Colon (tissue), 2 donors: ENCODE measurements at regions not wholly inside any gene's neighbourhood (a gene's known extent, or its start where the extent isn't known, plus 50 kb on each side); places are given as distances from the start of the nearest gene placed in this dataset.

Source experiments
- FAIRE-seq: peaks from 2 replicates; lab custom pipeline; 2012; peaks lifted over from hg19 to GRCh38; lab: Jason Lieb, UNC
- donor health status: control.
- donor health status: control.

DNA sequence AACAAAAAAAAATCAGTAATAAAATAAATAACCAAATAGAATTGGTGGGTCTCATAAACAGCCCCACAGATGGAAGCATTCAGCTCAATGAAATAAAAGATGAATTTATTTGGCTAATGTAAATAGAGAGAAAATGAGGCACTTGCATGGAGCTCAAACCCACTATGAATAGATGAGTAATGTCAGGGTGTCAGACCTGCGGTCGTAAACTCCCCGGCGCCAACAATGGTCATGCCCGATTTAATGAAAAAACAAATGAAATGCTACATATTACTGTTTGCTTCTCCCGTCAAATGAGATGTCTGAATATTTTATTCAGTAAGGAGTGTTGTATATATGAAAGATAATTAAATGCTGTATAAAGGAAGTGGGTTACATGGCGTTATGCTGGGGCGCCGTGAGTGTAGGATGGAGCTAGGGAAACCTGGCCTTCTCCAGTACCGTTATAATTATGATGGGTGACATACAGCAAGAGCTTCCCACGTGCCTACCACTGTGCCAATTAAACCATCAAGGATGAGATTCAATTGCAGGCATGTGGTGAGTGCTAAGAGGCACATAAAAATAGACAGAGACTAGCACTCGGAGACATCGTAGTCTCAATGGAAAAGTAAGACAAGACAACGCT lies 648.1 kb downstream of the BCL11B start:
- FAIRE-seq = no peak

DNA sequence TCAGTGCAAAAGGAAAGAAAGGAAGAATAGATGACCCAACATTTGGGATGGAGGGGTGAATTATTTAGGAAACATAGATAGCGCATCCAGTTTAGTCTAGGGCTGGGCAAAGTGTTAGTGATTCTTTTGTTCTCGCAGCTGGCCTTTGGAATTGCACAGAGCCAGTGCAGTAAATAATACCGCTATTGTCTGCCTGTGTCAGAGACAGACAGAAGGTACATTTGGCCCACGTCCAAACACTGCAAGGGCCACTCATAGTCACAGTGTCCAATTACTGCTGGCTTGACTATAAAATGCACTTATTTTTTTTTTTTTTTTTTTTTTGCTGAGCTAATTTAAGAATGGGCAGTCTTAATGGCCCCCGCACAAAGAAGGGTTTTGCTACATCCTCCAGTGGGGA lies 638.6 kb downstream of the BCL11B start:
- FAIRE-seq = no peak

DNA sequence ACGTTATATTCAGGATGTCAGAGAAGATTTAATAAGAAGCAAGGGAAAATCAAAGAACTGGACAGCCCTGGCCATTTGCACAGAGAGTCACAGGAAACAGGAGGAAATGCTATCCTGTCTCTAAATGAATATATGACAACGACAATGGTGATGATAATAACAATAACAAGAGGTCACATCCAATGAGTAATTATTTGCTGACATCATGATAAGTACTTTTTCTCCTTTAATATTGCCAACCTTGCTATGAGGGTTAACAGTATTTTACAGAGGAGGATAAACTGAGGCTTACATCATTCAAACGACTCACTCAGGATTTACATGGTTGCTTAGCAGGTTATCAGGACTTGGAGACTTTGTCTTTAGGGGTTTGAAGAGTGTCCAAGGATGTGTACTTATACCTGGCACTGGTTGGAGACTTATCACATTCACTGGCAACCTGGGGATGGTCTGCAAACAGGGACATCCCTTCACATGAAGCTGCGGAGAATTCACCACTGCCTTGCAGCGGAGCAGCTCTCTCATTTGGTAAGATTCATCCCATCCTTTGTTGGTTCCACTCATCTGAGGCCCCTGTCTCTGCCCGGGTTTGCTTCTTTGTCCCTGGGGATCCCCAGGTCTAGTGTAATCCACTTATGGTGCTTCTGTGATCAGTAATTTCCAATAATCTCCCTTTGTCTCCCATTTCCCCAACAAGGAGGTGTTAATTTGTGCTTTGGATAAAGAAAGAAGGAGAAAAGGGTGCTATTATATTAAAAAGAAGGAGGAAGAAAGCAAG lies 637.8 kb downstream of the BCL11B start:
- FAIRE-seq = no peak

DNA sequence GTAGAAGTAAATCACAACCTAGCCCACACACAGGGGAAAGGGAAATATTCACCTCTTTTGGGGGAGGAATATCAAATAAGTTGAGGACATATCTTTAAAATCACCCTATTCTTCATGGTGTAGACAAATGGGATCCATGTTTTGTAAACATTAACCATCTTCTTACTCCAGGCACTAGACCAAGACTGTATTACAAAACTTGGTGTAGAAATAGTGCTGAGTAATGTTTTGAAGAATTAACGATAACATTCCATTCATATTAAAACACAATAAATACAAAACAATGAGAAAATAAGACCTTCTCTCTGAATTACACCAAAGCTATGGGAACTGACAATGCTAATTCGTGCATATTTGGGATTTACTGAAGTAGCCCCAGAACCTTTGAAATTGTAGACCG lies 633.6 kb downstream of the BCL11B start:
- FAIRE-seq = no peak

DNA sequence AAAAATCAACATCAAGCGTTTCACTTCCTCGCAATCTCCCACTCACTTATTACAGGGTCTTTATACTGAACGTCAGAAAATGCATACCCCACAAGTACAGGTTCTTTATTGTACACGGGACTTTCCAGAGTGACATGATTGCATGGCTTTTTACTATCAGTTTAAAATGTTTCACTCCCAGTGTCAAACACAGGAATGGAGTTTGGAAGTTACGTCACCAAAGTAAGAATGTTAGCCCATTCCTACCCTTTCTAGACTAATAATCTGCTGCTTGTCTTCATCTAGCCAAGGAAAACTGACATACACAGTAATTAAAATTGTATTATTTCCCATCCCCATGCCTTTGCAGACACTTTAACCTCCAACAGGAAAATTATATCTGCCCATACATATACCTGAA lies 624.2 kb downstream of the BCL11B start:
- FAIRE-seq = no peak

DNA sequence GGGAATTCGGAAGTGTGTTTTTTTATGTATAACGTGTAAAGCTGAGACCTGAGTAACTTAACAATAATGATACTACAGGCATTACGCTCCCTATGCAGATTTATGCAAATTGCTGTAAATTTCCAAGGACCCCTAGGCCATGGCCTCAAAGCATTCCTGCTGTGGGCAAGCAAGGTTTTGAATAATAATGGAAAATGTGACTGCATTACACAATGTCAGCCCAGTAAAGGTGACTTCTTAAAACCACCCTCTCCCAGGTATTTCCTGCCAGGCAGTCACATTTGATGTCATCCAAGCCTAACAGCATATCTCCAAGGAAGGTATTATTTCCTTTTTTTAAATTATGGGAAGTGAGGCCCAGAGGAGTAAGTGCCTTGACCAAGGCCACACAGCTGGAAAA lies 621.0 kb downstream of the BCL11B start:
- FAIRE-seq = no peak

DNA sequence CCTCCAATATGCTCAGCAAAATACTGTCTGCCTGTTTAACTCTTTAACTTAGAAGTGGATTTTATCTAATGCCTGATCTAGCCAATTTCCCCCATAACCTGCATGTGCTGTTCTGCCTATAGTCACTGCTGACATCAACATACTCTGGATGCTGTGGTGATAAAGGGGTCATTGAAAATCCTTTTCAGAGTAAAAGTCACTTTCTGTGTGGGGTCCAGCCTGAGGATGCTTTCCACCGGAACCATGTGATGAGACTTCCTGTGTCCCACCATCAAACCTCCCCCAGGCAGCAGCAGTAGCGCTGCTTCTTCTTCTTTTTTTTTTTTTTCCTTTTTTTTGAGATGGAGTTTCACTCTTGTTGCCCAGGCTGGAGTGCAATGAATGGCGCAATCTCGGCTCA lies 607.0 kb downstream of the BCL11B start:
- no peak for FAIRE-seq

DNA sequence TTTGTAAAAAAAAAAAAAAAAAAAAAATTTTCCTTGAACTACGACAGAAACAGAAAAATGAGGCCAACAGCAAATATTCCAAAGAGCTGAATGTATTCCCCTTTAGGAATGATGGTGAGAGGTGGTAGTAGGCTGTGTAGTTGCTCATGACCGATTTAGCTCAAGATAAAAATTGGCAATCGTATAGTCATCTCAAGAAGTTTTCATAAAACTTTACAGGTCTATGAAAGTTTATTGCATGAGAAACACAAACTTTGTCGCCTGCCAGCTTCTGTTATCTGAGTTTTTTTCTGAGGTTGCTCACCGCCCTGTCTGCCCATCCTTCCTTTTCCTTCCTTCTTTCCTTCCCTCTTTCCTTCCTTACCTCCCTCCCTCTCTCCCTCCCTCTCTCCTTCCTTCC lies 605.5 kb downstream of the BCL11B start:
- FAIRE-seq = no peak

DNA sequence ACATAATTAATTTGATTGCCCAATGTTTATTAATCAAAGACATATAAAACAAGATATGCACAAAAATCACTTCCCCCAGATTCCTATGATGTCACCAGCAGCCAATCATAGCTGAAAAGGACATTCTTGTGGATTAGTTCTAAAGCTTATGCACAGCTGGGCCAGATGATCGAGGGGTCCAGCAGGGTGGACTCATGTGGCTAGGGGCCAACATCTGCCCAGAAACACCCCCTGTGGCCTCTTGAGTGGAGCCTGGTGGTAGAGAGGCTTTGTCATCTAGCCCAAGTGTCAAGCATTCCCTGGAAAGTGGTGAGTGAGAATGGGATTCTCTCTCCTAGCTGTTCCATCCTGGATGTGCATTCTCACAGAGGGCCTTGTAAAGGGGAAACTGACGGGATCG lies 590.0 kb downstream of the BCL11B start:
- no peak for FAIRE-seq

DNA sequence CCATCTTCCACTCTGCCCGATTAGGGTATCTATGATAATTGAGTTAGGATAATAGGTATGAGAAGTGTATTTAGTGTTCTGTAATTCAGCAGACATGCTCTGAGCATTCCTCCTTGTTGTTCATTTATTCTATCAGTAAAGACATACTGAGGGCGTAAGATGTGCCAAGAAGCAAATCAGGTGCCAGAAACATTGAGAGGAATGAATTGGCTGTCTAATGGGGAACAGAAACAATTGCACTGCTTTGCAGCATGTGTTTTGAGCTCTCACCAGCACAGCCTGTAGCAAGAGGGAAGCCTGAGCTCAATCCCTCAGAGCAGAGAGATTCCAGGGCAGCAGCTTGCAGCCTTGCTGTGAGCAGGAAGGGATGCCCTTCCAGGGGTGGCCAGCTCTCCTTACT lies 589.3 kb downstream of the BCL11B start:
- FAIRE-seq = no peak

DNA sequence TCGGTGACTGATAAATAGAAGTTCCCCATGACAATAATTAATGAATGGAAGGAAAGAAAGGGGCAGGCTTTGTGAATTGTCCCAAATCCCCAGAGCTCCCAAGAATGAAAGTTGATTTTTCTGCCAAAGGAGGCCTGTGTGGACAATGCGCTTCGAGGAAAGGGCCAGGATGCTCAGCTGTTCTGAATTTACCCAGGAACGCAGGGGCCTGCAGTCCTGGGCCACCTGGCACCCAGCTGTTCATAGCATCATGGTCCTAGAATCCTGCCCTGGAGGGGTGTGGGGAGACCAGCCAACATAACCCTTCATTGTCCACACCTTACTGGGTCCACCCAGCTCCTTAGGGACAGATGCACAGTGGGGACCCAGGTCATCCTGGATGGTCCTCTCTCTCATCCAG lies 587.5 kb downstream of the BCL11B start:
- FAIRE-seq = no peak

DNA sequence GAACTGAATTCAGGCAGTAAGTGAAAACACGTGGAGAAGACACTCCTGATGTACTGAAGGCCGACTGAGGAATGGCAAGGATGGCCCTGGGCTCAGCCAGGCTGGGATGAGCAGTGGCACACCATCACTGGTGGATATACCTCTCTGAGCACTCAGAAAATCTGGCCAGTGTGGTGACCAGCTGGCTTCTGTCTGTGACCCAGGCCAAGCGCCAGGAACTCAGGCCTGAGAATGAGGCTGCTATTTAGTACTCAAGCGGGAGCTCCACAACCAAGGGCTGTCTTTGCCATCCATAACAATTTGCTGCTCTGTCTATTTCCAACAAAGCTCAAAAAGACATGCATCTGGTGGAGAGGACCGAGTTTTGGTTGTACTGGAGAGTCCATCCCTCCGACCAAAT lies 586.3 kb downstream of the BCL11B start:
- FAIRE-seq = no peak

DNA sequence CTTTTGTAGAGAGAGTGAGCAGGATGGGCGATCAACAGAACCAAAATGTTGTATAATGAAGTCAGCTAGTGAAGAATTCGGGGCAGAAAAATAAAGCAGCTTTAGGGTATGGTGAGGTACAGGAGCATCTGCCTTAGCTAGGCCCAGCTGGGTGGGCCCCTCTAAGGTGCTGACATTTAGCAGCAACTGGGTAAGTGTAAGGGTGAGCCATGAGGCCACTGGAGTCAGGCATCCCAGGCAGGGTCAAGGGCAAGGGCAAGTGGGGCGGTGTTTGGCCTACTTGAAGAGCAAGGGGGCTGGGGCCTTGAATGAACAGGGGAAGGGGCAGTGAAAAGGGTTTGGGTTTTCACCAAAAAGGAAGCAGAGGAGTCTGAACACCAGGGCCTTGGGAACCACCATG lies 583.6 kb downstream of the BCL11B start:
- FAIRE-seq = no peak

DNA sequence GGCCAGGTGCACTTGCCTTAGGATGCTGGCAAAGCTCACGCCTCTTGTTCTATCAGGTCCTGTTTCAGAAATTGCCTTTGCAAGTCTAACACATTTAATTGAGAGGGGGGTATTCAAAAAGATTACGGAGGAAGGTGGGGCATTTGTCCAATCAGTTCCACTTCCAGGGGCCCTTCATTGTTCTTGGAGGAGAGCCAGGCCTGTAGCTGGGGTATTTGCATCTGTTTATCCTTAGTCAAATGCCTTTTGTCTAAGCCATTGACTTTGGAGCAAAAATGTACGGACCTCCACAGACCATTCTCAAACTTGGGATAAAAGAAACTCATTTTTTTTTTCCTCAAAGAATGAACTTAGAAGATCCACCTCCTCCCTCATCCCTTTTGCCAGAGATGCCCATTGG lies 582.0 kb downstream of the BCL11B start:
- no peak for FAIRE-seq

DNA sequence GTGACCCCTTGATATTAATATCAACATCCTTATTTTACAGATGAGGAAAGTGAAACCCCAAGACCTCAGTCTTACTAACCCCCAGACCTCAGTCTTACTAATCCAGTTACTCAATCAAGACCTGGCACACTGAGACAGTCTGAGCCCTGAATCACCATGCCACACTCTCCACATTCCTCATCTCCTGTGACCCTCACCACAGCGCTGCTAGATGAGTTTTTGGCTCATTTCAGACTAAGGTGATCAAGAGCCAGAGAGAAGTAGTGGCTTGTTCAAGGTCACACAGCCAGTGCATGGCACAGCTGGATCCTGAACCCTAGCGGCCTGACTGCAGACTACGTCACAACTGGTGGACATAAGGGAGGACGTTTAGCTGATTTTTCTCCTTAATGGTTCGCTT lies 579.2 kb downstream of the BCL11B start:
- FAIRE-seq = no peak

DNA sequence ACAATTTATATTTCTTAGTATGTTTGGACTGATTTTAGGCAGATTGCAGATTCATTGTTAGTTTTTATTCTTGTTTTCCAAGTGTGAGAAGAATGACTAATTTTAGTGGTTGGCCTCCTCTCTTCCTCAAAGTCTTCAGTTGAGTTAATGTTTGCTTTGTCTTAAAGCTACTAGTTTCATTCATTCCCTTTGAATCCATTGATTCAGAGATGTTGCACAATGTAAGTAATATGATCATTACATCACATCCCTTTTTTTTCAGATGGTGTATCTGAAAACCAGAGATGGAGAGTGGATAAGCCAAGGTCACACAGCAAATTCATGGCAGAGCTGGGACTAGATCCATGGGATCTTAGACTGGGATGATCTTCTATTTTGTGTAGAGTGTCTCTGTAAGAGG lies 577.5 kb downstream of the BCL11B start:
- FAIRE-seq = no peak

DNA sequence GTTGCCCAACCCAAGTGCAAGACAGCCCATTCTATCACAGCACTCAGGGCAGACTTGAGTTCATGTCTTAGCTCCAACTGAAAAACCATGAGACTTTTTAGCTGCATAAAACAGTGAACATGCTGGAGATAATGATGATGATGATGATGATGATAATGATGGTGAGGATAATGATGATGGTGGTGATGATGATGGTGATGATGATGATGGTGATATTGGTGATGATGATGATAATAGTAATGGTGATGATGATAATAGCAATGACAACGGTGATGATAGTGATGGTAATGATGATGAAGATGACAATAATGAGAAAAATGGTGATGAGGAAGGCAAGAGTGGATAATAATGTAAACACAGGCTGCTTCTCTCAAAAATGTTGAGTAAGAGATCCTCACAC lies 576.2 kb downstream of the BCL11B start:
- no peak for FAIRE-seq

DNA sequence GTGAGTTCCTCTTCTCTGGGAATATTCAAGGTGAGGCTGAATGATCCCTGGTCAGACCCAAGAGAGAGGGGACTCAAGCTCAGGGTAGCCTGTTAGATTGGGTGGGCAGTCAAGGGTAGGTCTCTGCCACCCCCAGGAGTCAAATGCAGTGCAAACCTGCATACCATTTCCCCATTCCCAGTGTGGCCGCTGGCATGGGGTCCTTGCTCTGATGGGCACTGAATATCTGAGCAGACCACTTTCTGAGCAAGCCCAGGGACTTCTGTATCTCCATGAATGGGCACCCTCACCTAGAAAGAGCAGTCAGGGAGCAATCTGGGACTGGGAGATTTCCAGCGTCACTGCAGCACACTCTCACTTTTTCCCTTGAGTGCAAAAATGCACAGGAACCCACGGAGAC lies 573.7 kb downstream of the BCL11B start:
- FAIRE-seq = no peak

DNA sequence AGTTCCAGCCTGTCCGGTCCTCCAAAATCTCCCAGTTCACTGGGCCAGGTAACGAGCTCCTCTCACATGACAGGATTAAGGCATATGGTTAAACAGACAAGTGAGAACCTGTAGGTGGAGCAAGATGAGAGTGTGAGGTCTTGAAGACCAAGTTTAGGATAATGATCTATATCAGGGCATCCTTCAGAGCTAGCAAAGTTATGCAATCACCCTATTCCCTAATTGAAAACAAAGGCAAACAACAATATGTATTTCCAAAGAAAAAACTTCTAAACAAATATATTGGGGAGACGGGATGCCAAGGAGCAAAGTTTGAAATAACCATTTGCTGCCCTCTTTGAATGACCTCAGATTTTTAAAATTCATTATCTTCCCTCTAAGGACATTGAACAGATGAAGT lies 571.2 kb downstream of the BCL11B start:
- no peak for FAIRE-seq

DNA sequence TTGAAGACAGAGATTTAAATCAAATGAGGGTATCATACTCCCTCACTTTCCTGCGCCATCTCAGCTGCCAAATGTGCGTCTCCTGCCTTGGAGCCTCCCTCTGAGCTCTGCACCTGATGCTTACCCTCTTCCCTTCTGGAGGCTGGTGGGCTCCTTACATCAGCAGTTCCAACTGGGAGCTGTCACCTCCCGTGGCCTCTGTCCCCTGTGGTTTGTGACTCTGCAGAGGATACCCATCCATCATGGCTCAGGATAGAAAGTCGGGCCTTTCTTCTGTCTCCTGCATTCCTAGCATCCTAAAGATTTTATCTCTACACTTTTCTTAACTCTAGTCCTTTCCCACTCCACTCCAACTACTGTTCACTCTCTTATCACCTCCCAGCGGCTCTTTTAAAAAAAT lies 570.6 kb downstream of the BCL11B start:
- no peak for FAIRE-seq

DNA sequence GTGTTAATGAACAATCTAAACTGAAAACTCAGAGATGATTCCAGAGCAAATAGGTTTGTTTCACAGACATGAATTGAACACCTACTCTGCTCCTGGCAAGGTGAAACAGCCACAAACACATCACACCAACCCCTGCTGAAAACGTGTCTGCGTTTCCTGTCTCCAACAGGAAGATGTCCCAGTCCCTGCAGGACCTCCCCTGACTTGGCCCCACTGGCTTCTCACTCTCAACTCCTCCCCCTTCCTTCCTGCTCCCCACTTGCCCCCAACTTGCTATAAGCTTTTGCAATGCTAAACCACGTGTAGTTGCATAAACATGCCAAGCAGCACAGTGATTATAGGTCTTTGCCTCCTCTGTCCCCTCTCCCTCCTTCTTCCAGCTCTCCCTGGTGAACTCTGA lies 567.6 kb downstream of the BCL11B start:
- no peak for FAIRE-seq

DNA sequence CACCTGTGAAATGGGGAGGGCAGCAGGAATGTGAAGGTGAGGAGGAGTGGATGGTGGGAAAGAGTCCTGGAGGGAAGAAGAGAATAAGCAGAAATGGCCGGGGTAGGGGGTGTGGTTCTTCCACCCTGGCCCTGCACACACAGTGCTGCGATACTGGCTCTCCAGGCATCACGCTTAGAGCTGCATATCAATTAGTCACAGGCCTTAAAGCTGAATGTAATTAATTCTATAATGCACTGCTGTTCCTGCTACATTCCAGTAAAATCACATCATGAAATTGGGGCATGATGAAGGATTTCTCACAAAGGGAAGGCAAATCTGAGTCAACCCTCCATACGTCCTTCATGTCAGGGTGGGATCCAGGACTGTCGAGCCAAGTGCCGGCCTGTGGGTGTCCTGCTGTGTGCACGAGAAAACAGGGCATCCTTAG lies 566.1 kb downstream of the BCL11B start:
- no peak for FAIRE-seq

DNA sequence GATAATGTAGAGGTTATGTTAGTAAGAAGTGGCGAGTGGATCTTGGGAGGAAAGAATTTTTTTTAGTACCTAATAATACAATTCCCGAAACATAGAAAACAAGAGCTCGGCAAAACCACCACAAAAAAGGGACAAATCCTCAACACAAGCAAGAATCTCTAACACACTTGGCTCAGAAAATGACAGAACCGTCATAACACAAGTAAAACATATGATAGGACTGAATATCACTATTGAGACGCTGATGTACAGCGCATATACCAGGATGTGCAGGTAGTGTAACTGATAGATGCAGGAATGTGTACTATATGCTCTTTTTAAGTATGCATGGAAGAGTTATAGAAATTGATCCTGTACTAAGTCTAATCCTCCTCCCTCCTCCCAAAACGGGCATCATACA lies 564.5 kb downstream of the BCL11B start:
- no peak for FAIRE-seq

DNA sequence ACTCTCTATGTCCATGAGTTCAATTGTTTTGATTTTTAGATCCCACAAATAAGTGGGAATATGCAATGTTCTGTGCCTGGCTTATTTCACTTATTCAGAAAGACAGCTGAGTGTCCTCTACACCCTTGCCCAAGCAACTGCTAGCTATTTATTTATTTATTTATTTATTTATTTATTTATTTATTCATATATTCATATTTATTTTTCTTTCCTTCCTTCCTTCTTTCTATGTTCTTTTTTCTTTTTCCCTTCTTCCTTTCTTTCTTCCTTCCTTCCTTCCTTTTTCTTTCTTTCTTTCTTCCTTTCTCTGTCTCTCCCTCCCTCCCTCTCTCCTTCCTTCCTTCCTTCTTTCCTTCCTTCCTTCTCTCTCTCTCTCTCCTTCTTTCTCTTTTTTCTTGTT lies 563.4 kb downstream of the BCL11B start:
- FAIRE-seq = no peak
